Smooth muscle cell (in vitro differentiated cells): ENCODE measurements at regions not wholly inside any gene's neighbourhood (a gene's known extent, or its start where the extent isn't known, plus 50 kb on each side); places are given as distances from the start of the nearest gene placed in this dataset.
"Not testable (repeated sequence)": the region's sequence is repeated elsewhere in the genome, so short reads cannot be mapped to it uniquely, and the experiment has no call there.

Experiments
- DNase-seq: peaks from one replicate; lab custom pipeline; 2025; ENCODE audit not compliant: unreplicated experiment; lab: John Stamatoyannopoulos, UW
- H2AFZ ChIP-seq: fragments of 200-600 bp; sonication (generic); 2 replicates; pipeline ENCODE4 v1.6.0; 2016; ENCODE audit warnings: antibody characterized with exemption, low read depth, mild to moderate bottlenecking
- H3F3A ChIP-seq: fragments of 200-600 bp; sonication (generic); 2 replicates; pipeline ENCODE4 v1.6.0; 2017; ENCODE audit warnings: antibody characterized with exemption, low read depth
- H3K27ac ChIP-seq: fragments of 200-600 bp; sonication (generic); 2 replicates; pipeline ENCODE4 v1.5.1; 2016; ENCODE audit warnings: low read depth, mild to moderate bottlenecking
- H3K27me3 ChIP-seq: fragments of 200-600 bp; sonication (generic); 2 replicates; pipeline ENCODE4 v1.6.1; 2016; ENCODE audit warnings: low read depth, mild to moderate bottlenecking
- H3K36me3 ChIP-seq: fragments of 200-600 bp; sonication (generic); 2 replicates; pipeline ENCODE4 v1.5.1; 2016; ENCODE audit warnings: low read depth
- H3K4me1 ChIP-seq: fragments of 200-600 bp; sonication (generic); 2 replicates; pipeline ENCODE4 v1.5.1; 2016; ENCODE audit warnings: low read depth
- H3K4me2 ChIP-seq: fragments of 200-600 bp; sonication (generic); 2 replicates; pipeline ENCODE4 v1.6.0; 2016; ENCODE audit warnings: mild to moderate bottlenecking
- H3K4me3 ChIP-seq: fragments of 200-600 bp; sonication (generic); 2 replicates; pipeline ENCODE4 v1.5.1; 2016; ENCODE audit warnings: mild to moderate bottlenecking
- H3K79me2 ChIP-seq: fragments of 200-600 bp; sonication (generic); 2 replicates; pipeline ENCODE4 v1.6.0; 2016; ENCODE audit warnings: low read depth, mild to moderate bottlenecking
- H3K9ac ChIP-seq: fragments of 200-600 bp; sonication (generic); 2 replicates; pipeline ENCODE4 v1.6.0; 2016; ENCODE audit warnings: low read depth
- H3K9me3 ChIP-seq: fragments of 200-600 bp; sonication (generic); replicated peaks from 2 replicates; pipeline ENCODE4 v1.5.1; 2016; ENCODE audit warnings: low read depth
- H4K20me1 ChIP-seq: fragments of 200-600 bp; sonication (generic); 2 replicates; pipeline ENCODE4 v1.6.0; 2016; ENCODE audit warnings: low read depth
- CTCF ChIP-seq: fragments of 200-600 bp; sonication (generic); IDR thresholded peaks from 2 replicates; pipeline ENCODE4 v1.5.1; 2017; ENCODE audit warnings: borderline replicate concordance, mild to moderate bottlenecking, antibody characterized with exemption; ENCODE audit not compliant: insufficient read depth, poor library complexity, severe bottlenecking
- WGBS: methylation state at CpG from one replicate; pipeline ENCODE4 v1.1.7; 2016; ENCODE audit warnings: low lambda C conversion rate; 5-methylcytosine and 5-hydroxymethylcytosine counted together

- no peak for DNase-seq
- H3K27me3 ChIP-seq: no peaks in the 10 kb centered on the region
- H3K4me2 ChIP-seq: no peak overlapping the region
Observed at GRCh38 chr11:10955616-10956015, 97.8 kb upstream of the ZBED5 start.

GRCh38 chr11:10954184-10954583 lies 96.3 kb upstream of the ZBED5 start:
- Histone ChIP-seq H4K20me1 (no peaks in the 10 kb centered on the region), H2AFZ (no peak overlapping the region), H3K27ac (no peak overlapping the region), H3K9ac (no peak overlapping the region), H3K4me3 (no peak overlapping the region), H3K4me1 (no peaks in the 10 kb centered on the region), H3K79me2 (no peaks in the 10 kb centered on the region), H3K36me3 (no peaks in the 10 kb centered on the region), H3F3A (no peaks in the 10 kb centered on the region), H3K27me3 (no peaks in the 10 kb centered on the region), H3K4me2 (no peak overlapping the region), H3K9me3 (no peaks in the 10 kb centered on the region)
- WGBS: 94% methylated on average over 3 of the region's 3 CpGs
- no peak for TF ChIP-seq CTCF
- no peak for DNase-seq

More at GRCh38 chr11:10955616-10956015, 97.8 kb upstream of the ZBED5 start:
- 90% methylated on average over 1 of the region's 1 CpG for WGBS
- Histone ChIP-seq H4K20me1 (no peaks in the 10 kb centered on the region), H2AFZ (no peak overlapping the region), H3K9ac (no peak overlapping the region), H3K27ac (no peak overlapping the region), H3K4me3 (no peak overlapping the region), H3K79me2 (no peaks in the 10 kb centered on the region), H3K4me1 (no peaks in the 10 kb centered on the region), H3F3A (no peaks in the 10 kb centered on the region), H3K36me3 (no peaks in the 10 kb centered on the region), H3K9me3 (no peaks in the 10 kb centered on the region)
- no peak for TF ChIP-seq CTCF

GRCh38 chr11:10952872-10953271 lies 95.0 kb upstream of the ZBED5 start:
- H4K20me1 ChIP-seq: no peaks in the 10 kb centered on the region
- no peak overlapping the region for H3K27ac ChIP-seq
- no peak overlapping the region for H3K9ac ChIP-seq
- H3K36me3 ChIP-seq: no peaks in the 10 kb centered on the region
- no peaks in the 10 kb centered on the region for H3K4me1 ChIP-seq
- H2AFZ ChIP-seq: no peak overlapping the region
- H3K4me3 ChIP-seq: no peak overlapping the region
- H3F3A ChIP-seq: no peaks in the 10 kb centered on the region
- H3K27me3 ChIP-seq: no peaks in the 10 kb centered on the region
- no peak for TF ChIP-seq CTCF
- DNase-seq: no peak
- H3K9me3 ChIP-seq: no peaks in the 10 kb centered on the region
- 0% methylated on average over 1 of the region's 1 CpG for WGBS
- no peaks in the 10 kb centered on the region for H3K79me2 ChIP-seq
- no peak overlapping the region for H3K4me2 ChIP-seq

GRCh38 chr11:10947935-10948334 lies 90.1 kb upstream of the ZBED5 start:
- not testable (repeated sequence) for H3K4me1 ChIP-seq, H3K9me3 ChIP-seq, DNase-seq, H3K27ac ChIP-seq, H2AFZ ChIP-seq, H3F3A ChIP-seq, H3K9ac ChIP-seq, H4K20me1 ChIP-seq, H3K36me3 ChIP-seq, H3K79me2 ChIP-seq, H3K4me2 ChIP-seq, H3K4me3 ChIP-seq, H3K27me3 ChIP-seq
- 71% methylated on average over 1 of the region's 1 CpG for WGBS
